Adrenal gland (tissue), 5 donors: ENCODE measurements at regions not wholly inside any gene's neighbourhood (a gene's known extent, or its start where the extent isn't known, plus 50 kb on each side); places are given as distances from the start of the nearest gene placed in this dataset.

Source experiments
- CTCF ChIP-seq, 6 experiments: fragments of 450-650 bp in 4 of 6; fragments of 200-600 bp in 2 of 6; sonication (generic) in 1 of 6; IDR thresholded peaks; 1 replicate in 5 of 6; 2 replicates in 1 of 6; pipeline versions ENCODE4 v1.5.1 to v1.8.0; 2016 to 2021; ENCODE audit warnings: antibody characterized with exemption in 6 of 6, mild to moderate bottlenecking in 2 of 6, moderate library complexity in 1 of 6
- POLR2A ChIP-seq, 2 donors: fragments of 450-650 bp; IDR thresholded peaks; one replicate each; pipeline ENCODE4 v1.6.1; 2017; ENCODE audit warnings: antibody characterized with exemption in 2 of 2, mild to moderate bottlenecking in 2 of 2, moderate library complexity in 1 of 2
- donor health status: DM: no; HTN: no; CAD: no.

GRCh38 chr17:79464318-79465010 lies 146.4 kb downstream of the RBFOX3 start:
- no peak for TF ChIP-seq POLR2A (IDR thresholded peaks at IDR 0.05)
- TF ChIP-seq CTCF (IDR thresholded peaks at IDR 0.05) = no peak
